H1 (cell line): ENCODE measurements at regions not wholly inside any gene's neighbourhood (a gene's known extent, or its start where the extent isn't known, plus 50 kb on each side); places are given as distances from the start of the nearest gene placed in this dataset.

ENCODE experiments used
- CTCF ChIA-PET: fragments of 300-600 bp; sonication (Branson Sonifier 250); formaldehyde crosslinking; loops from one replicate; lab custom pipeline; 2021; ENCODE audit not compliant: partially characterized antibody; lab: Charles Lee
- POLR2A ChIA-PET: fragments of 300-600 bp; sonication (Branson Sonifier 250); formaldehyde crosslinking; loops from one replicate; lab custom pipeline; 2021; ENCODE audit warnings: inconsistent platforms; ENCODE audit not compliant: partially characterized antibody; lab: Charles Lee
- DNase-seq, 2 experiments: peaks; one replicate each; pipeline versions ENCODE4 v3.0.0 to v3.0.0-alpha.2; 2010 to 2022; ENCODE audit warnings: low spot score in 2 of 2, low read depth in 1 of 2, mixed read lengths in 1 of 2
- FAIRE-seq: peaks from 2 replicates; lab custom pipeline; 2011; peaks lifted over from hg19 to GRCh38; lab: Jason Lieb, UNC
- H2AFZ ChIP-seq: 2 replicates; pipeline ENCODE4 v1.8.1; 2012; ENCODE audit warnings: low read length, inconsistent platforms
- H2AK5ac ChIP-seq: 2 replicates; pipeline ENCODE4 v1.6.1; 2013; ENCODE audit warnings: low read depth, low read length
- H2BK120ac ChIP-seq: replicated peaks from 2 replicates; pipeline ENCODE3; 2013; ENCODE audit warnings: low read depth, low read length, inconsistent platforms
- H2BK12ac ChIP-seq: 2 replicates; pipeline ENCODE4 v1.6.1; 2013; ENCODE audit warnings: low read depth, low read length
- H2BK15ac ChIP-seq: 2 replicates; pipeline ENCODE4 v1.6.1; 2013; ENCODE audit warnings: low read length
- H2BK20ac ChIP-seq: 2 replicates; pipeline ENCODE4 v1.6.1; 2013; ENCODE audit warnings: low read length
- H2BK5ac ChIP-seq: 2 replicates; pipeline ENCODE4 v1.6.1; 2013; ENCODE audit warnings: low read depth, low read length
- H3K14ac ChIP-seq: 2 replicates; pipeline ENCODE4 v1.6.1; 2013; ENCODE audit warnings: inconsistent platforms; ENCODE audit not compliant: insufficient read length
- H3K18ac ChIP-seq: 2 replicates; pipeline ENCODE4 v1.6.1; 2013; ENCODE audit warnings: low read length; ENCODE audit errors: extremely low read depth
- H3K23ac ChIP-seq: 2 replicates; pipeline ENCODE4 v1.6.1; 2013; ENCODE audit warnings: inconsistent platforms; ENCODE audit not compliant: insufficient read length
- H3K23me2 ChIP-seq: 2 replicates; pipeline ENCODE4 v1.6.1; 2013; ENCODE audit warnings: low read depth, low read length
- H3K27ac ChIP-seq: 2 replicates; pipeline ENCODE4 v1.6.1; 2011; ENCODE audit warnings: low read depth, low read length, inconsistent platforms
- H3K27me3 ChIP-seq, 4 experiments: replicated peaks in 1 of 4; 1 replicate in 1 of 4; 2 replicates in 3 of 4; pipeline versions ENCODE4 v1.6.1 to v1.8.1; 2011 to 2013; ENCODE audit warnings: low read length in 3 of 4, mild to moderate bottlenecking in 3 of 4, inconsistent platforms in 2 of 4, mixed read lengths in 2 of 4, moderate library complexity in 1 of 4; ENCODE audit not compliant: control insufficient read depth in 3 of 4, insufficient read depth in 3 of 4; ENCODE audit errors: extremely low read depth in 1 of 4
- H3K36me3 ChIP-seq, 4 experiments: 2 replicates each; pipeline versions ENCODE4 v1.6.1 to v1.8.1; 2011 to 2013; ENCODE audit warnings: mild to moderate bottlenecking in 4 of 4, low read length in 3 of 4, moderate library complexity in 2 of 4, control low read depth in 1 of 4, inconsistent platforms in 1 of 4; ENCODE audit not compliant: insufficient read depth in 4 of 4, control insufficient read depth in 2 of 4
- H3K4ac ChIP-seq: replicated peaks from 2 replicates; pipeline ENCODE3; 2013; ENCODE audit warnings: low read length, low read depth, mixed read lengths, inconsistent platforms; ENCODE audit not compliant: insufficient read length
- H3K4me1 ChIP-seq, 4 experiments: replicated peaks in 1 of 4; 1 replicate in 1 of 4; 2 replicates in 3 of 4; pipeline versions ENCODE4 v1.6.1 to v1.8.1; 2011 to 2013; ENCODE audit warnings: low read length in 3 of 4, inconsistent platforms in 2 of 4, mixed read lengths in 1 of 4; ENCODE audit not compliant: insufficient read depth in 4 of 4, control insufficient read depth in 3 of 4
- H3K4me2 ChIP-seq, 2 experiments: 2 replicates each; pipeline versions ENCODE4 v1.6.1 to v1.8.1; 2011 to 2013; ENCODE audit warnings: low read depth in 2 of 2, low read length in 2 of 2, control low read depth in 1 of 2, inconsistent platforms in 1 of 2, mild to moderate bottlenecking in 1 of 2; ENCODE audit not compliant: insufficient read depth in 1 of 2
- H3K4me3 ChIP-seq, 4 experiments: fragments of 200-600, 300-600 bp in 1 of 4; sonication (generic), shearing (Covaris generic), sonication (Bioruptor Twin) in 1 of 4; 2 replicates each; pipeline versions ENCODE4 v1.5.1 to v1.8.1; 2011 to 2016; ENCODE audit warnings: low read length in 4 of 4, low read depth in 3 of 4, control low read depth in 2 of 4, inconsistent platforms in 2 of 4, mild to moderate bottlenecking in 2 of 4, mixed read lengths in 1 of 4, moderate library complexity in 1 of 4; ENCODE audit not compliant: insufficient read depth in 2 of 4; ENCODE audit errors: extremely low read depth in 1 of 4
- H3K56ac ChIP-seq: replicated peaks from 2 replicates; pipeline ENCODE3; 2013; ENCODE audit warnings: low read depth, mild to moderate bottlenecking, mixed read lengths, low read length, inconsistent platforms; ENCODE audit not compliant: insufficient read length
- H3K79me1 ChIP-seq: 2 replicates; pipeline ENCODE4 v1.6.1; 2013; ENCODE audit warnings: low read depth, low read length, control low read depth
- H3K79me2 ChIP-seq, 2 experiments: 2 replicates each; pipeline versions ENCODE4 v1.6.1 to v1.8.1; 2012 to 2013; ENCODE audit warnings: low read length in 2 of 2, mild to moderate bottlenecking in 2 of 2, inconsistent platforms in 1 of 2; ENCODE audit not compliant: insufficient read depth in 2 of 2, control insufficient read depth in 1 of 2
- H3K9ac ChIP-seq, 4 experiments: replicated peaks in 1 of 4; 1 replicate in 1 of 4; 2 replicates in 3 of 4; pipeline versions ENCODE4 v1.6.1 to v1.8.1; 2011 to 2013; ENCODE audit warnings: low read depth in 3 of 4, low read length in 3 of 4, control low read depth in 2 of 4, mild to moderate bottlenecking in 2 of 4, moderate library complexity in 2 of 4, inconsistent platforms in 1 of 4; ENCODE audit errors: extremely low read depth in 1 of 4
- H3K9me3 ChIP-seq, 2 experiments: 2 replicates each; pipeline versions ENCODE4 v1.6.1 to v1.8.1; 2012 to 2013; ENCODE audit warnings: mild to moderate bottlenecking in 2 of 2, moderate library complexity in 2 of 2, control low read depth in 1 of 2, inconsistent platforms in 1 of 2, low read depth in 1 of 2, low read length in 1 of 2, mixed read lengths in 1 of 2; ENCODE audit not compliant: insufficient read depth in 2 of 2
- H4K20me1 ChIP-seq, 2 experiments: replicated peaks in 1 of 2; 2 replicates each; pipeline versions ENCODE3 to v1.8.1; 2011 to 2013; ENCODE audit warnings: inconsistent platforms in 2 of 2, low read length in 2 of 2, mild to moderate bottlenecking in 1 of 2; ENCODE audit not compliant: insufficient read depth in 2 of 2, control insufficient read depth in 1 of 2
- H4K5ac ChIP-seq: 2 replicates; pipeline ENCODE4 v1.6.1; 2013; ENCODE audit warnings: low read length, low read depth, mixed read lengths, inconsistent platforms; ENCODE audit not compliant: insufficient read length
- H4K8ac ChIP-seq: 2 replicates; pipeline ENCODE4 v1.8.0; 2013; ENCODE audit warnings: mild to moderate bottlenecking, moderate library complexity, low read length, inconsistent platforms; ENCODE audit not compliant: insufficient read depth; ENCODE audit errors: extremely low read depth
- H4K91ac ChIP-seq: replicated peaks from 2 replicates; pipeline ENCODE3; 2013; ENCODE audit warnings: low read length, mixed read lengths, inconsistent platforms; ENCODE audit not compliant: insufficient read length
- EGR1 ChIP-seq: IDR thresholded peaks from 2 replicates; pipeline ENCODE4 v1.6.1; 2011; ENCODE audit warnings: low read depth, low read length, borderline replicate concordance
- RNF2 ChIP-seq: fragments of 200-900, 300-1000 bp; sonication (generic); IDR thresholded peaks from 2 replicates; pipeline ENCODE4 v1.7.1; 2016; ENCODE audit warnings: borderline replicate concordance, low read depth, mild to moderate bottlenecking, antibody characterized with exemption, low read length; ENCODE audit not compliant: poor library complexity, severe bottlenecking; ENCODE audit errors: missing control alignments
- WGBS, 2 experiments: shearing (Covaris generic) in 1 of 2; methylation state at CpG; one replicate each; pipeline versions ENCODE4 v1.1.6 to v1.1.7; 2013 to 2015; ENCODE audit warnings: low lambda C conversion rate in 2 of 2, mixed read lengths in 2 of 2, inconsistent platforms in 1 of 2, low coverage in 1 of 2, missing lambda C conversion rate in 1 of 2; ENCODE audit not compliant: insufficient replicate concordance in 2 of 2, insufficient coverage in 1 of 2, insufficient read length in 1 of 2; ENCODE audit errors: extremely low coverage in 1 of 2, missing lambda C conversion rate in 1 of 2; 5-methylcytosine and 5-hydroxymethylcytosine counted together
- TF ChIP-seq, protein P1 (sequence below): IDR thresholded peaks from 2 replicates; pipeline ENCODE4 v1.6.1; 2012; ENCODE audit warnings: inconsistent platforms

DNA sequence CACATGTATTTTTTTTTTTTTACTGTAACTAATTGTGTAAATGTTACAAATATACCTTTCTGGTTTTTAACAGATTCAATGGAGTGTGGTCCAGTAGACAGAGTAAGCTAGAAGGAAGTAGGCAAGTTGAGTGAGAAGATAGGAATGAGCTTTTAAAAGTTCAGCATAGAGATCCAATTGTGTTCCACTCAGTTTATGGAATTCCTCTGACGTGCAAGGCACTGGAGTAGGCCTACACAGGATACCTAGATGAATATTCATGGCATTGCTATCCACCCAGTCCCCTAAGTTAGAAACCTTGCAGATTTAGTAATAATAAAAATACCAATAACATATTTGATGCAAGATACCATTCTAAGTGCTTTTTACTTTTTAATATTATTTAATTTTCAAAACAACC is 225.6 kb upstream of the ARID2 start:
- Histone ChIP-seq H3K23me2 (no peaks in the 10 kb centered on the region), H3K36me3 (no peaks in the 10 kb centered on the region), H2AK5ac (no peak overlapping the region), H2BK20ac (no peak overlapping the region), H3K79me2 (no peaks in the 10 kb centered on the region), H3K4me2 (no peak overlapping the region), H2BK15ac (no peak overlapping the region), H3K4me3 (no peak overlapping the region), H2BK12ac (no peak overlapping the region), H4K5ac (no peak overlapping the region), H3K14ac (no peak overlapping the region), H3K79me1 (no peaks in the 10 kb centered on the region), H4K20me1 (no peaks in the 10 kb centered on the region), H3K9ac (no peak overlapping the region), H4K8ac (no peak overlapping the region), H3K18ac (no peak overlapping the region), H2BK5ac (no peak overlapping the region), H3K27ac (no peak overlapping the region), H3K23ac (no peak overlapping the region), H4K91ac (no peak overlapping the region), H3K56ac (no peak overlapping the region), H3K4ac (no peak overlapping the region), H2AFZ (no peak overlapping the region), H3K27me3 (no peaks in the 10 kb centered on the region), H2BK120ac (no peak overlapping the region), H3K9me3 (no peaks in the 10 kb centered on the region), H3K4me1 (no peaks in the 10 kb centered on the region)
- 67% methylated on average over 1 of the region's 1 CpG; no CpG with 5 or more reads in 1 of the 2 experiments for WGBS, 2 experiments
- TF ChIP-seq, protein P1, sequence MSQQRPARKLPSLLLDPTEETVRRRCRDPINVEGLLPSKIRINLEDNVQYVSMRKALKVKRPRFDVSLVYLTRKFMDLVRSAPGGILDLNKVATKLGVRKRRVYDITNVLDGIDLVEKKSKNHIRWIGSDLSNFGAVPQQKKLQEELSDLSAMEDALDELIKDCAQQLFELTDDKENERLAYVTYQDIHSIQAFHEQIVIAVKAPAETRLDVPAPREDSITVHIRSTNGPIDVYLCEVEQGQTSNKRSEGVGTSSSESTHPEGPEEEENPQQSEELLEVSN, result no peak
- TF ChIP-seq EGR1, result no peak
- TF ChIP-seq RNF2, result no peak
- no peak for DNase-seq
- FAIRE-seq, result no peak
- CTCF ChIA-PET, result interaction anchor here (1.0 kb wide), 1 partner anchor 8 kb away, joined by 3 read pairs; no protein-coding TSS in a partner anchor
- POLR2A ChIA-PET, result no interaction called here
